WTC11 (cell line): ENCODE measurements at regions not wholly inside any gene's neighbourhood (a gene's known extent, or its start where the extent isn't known, plus 50 kb on each side); places are given as distances from the start of the nearest gene placed in this dataset.

Experiments used
- ATAC-seq: fragments of 200-7000 bp; cut with Tn5 transposase; 2 replicates; pipeline ENCODE4 v1.10.0; 2021; ENCODE audit warnings: mild to moderate bottlenecking, moderate library complexity
- CTCF ChIA-PET: fragments of 300-600 bp; sonication (Branson Sonifier 250); formaldehyde crosslinking; loops from one replicate; lab custom pipeline; 2021; ENCODE audit warnings: antibody characterized with exemption; lab: Charles Lee
- POLR2A ChIA-PET: fragments of 350-600 bp; sonication (Branson Sonifier 250); formaldehyde crosslinking; loops from one replicate; lab custom pipeline; 2021; ENCODE audit warnings: antibody characterized with exemption; lab: Charles Lee
- DNase-seq: peaks from one replicate; pipeline ENCODE4 v3.0.0; 2021; ENCODE audit warnings: low spot score
- H3K27ac Mint-ChIP-seq: 2 replicates; pipeline ENCODE4 v1.8.0; 2021; ENCODE audit warnings: mixed read lengths
- H3K27me3 Mint-ChIP-seq: 2 replicates; pipeline ENCODE4 v1.8.0; 2021; ENCODE audit warnings: low read depth, mild to moderate bottlenecking, moderate library complexity, mixed read lengths
- H3K36me3 Mint-ChIP-seq: 2 replicates; pipeline ENCODE4 v1.8.0; 2021; ENCODE audit warnings: mixed read lengths
- H3K4me1 Mint-ChIP-seq: 2 replicates; pipeline ENCODE4 v1.8.0; 2022; ENCODE audit warnings: mixed read lengths
- H3K4me3 Mint-ChIP-seq: 2 replicates; pipeline ENCODE4 v1.8.0; 2021; ENCODE audit warnings: mild to moderate bottlenecking, moderate library complexity, mixed read lengths
- H3K9me3 Mint-ChIP-seq: 2 replicates; pipeline ENCODE4 v1.8.0; 2021; ENCODE audit warnings: mixed read lengths
- GTF2I ChIP-seq: fragments of 250-450 bp; sonication (Bioruptor Pico); conservative IDR thresholded peaks from 2 replicates; pipeline ENCODE4 v1.4.0; 2021; ENCODE audit warnings: mild to moderate bottlenecking
- MXD4 ChIP-seq: fragments of 250-450 bp; sonication (Bioruptor Pico); IDR thresholded peaks from 2 replicates; pipeline ENCODE4 v1.8.0; 2021; ENCODE audit warnings: mild to moderate bottlenecking, moderate library complexity, borderline replicate concordance
- RELA ChIP-seq: sonication (generic); formaldehyde crosslinking; IDR thresholded peaks from 2 replicates; pipeline ENCODE4 v1.8.1; 2022; ENCODE audit warnings: missing genetic modification reagents, mild to moderate bottlenecking, borderline replicate concordance
- SMAD4 ChIP-seq: sonication (generic); formaldehyde crosslinking; IDR thresholded peaks from 2 replicates; pipeline ENCODE4 v1.8.0; 2022; ENCODE audit warnings: mild to moderate bottlenecking, missing genetic modification reagents
- SOX15 ChIP-seq: fragments of 250-450 bp; sonication (Bioruptor Pico); IDR thresholded peaks from 2 replicates; pipeline ENCODE4 v1.9.0; 2021; ENCODE audit warnings: mild to moderate bottlenecking
- ZNF138 ChIP-seq: sonication (generic); formaldehyde crosslinking; conservative IDR thresholded peaks from 2 replicates; pipeline ENCODE4 v1.8.1; 2022; ENCODE audit warnings: mild to moderate bottlenecking, moderate library complexity, missing genetic modification reagents
- ZNF232 ChIP-seq: sonication (generic); formaldehyde crosslinking; IDR thresholded peaks from 2 replicates; pipeline ENCODE4 v1.8.0; 2022; ENCODE audit warnings: mild to moderate bottlenecking, missing genetic modification reagents
- TF ChIP-seq, protein P1 (sequence below): sonication (generic); formaldehyde crosslinking; IDR thresholded peaks from 2 replicates; pipeline ENCODE4 v1.8.0; 2023; ENCODE audit warnings: missing genetic modification reagents, mild to moderate bottlenecking, borderline replicate concordance
- TF ChIP-seq, protein P2 (sequence below): fragments of 250-450 bp; sonication (Bioruptor Pico); conservative IDR thresholded peaks from 2 replicates; pipeline ENCODE4 v1.9.0; 2021; ENCODE audit warnings: mild to moderate bottlenecking
- TF ChIP-seq, protein P3 (sequence below): sonication (generic); formaldehyde crosslinking; IDR thresholded peaks from 2 replicates; pipeline ENCODE4 v1.8.1; 2023; ENCODE audit warnings: mild to moderate bottlenecking, missing genetic modification reagents, moderate library complexity
- TF ChIP-seq, protein P4 (sequence below): fragments of 250-450 bp; sonication (Bioruptor Pico); IDR thresholded peaks from 2 replicates; pipeline ENCODE4 v1.9.0; 2021; ENCODE audit warnings: mild to moderate bottlenecking
- TF ChIP-seq, protein P5 (sequence below): sonication (generic); formaldehyde crosslinking; IDR thresholded peaks from 2 replicates; pipeline ENCODE4 v1.8.1; 2022; ENCODE audit warnings: low read depth, missing genetic modification reagents, borderline replicate concordance
- TF ChIP-seq, protein P6 (sequence below): sonication (generic); formaldehyde crosslinking; IDR thresholded peaks from 2 replicates; pipeline ENCODE4 v1.8.1; 2022; ENCODE audit warnings: low read depth, mild to moderate bottlenecking, moderate library complexity, missing genetic modification reagents, borderline replicate concordance
- TF ChIP-seq, protein P7 (sequence below): sonication (generic); formaldehyde crosslinking; conservative IDR thresholded peaks from 2 replicates; pipeline ENCODE4 v1.8.1; 2022; ENCODE audit warnings: mild to moderate bottlenecking, missing genetic modification reagents
- TF ChIP-seq, protein P8 (sequence below): sonication (generic); formaldehyde crosslinking; IDR thresholded peaks from 2 replicates; pipeline ENCODE4 v1.8.0; 2022; ENCODE audit warnings: mild to moderate bottlenecking, missing genetic modification reagents

DNA sequence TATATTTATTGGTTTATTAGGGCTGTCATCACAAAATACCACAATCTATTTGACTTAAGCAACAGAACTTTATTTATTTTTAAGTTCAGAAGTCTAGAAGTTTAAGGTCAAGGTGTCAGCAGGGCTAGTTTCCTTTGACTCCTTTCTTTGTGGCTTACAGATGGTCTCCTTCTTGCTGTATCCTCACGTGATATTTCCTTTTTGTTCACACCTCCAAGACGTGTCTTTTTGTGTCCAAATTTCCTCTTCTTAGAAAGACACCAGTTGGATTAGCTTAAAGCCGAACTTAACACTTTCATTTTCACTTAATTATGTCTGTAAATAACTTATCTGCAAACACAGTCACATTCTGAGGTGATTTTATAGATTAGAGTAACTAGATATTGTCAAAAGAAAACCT is 631.4 kb upstream of the POT1 start (continued):
- TF ChIP-seq, protein P1, sequence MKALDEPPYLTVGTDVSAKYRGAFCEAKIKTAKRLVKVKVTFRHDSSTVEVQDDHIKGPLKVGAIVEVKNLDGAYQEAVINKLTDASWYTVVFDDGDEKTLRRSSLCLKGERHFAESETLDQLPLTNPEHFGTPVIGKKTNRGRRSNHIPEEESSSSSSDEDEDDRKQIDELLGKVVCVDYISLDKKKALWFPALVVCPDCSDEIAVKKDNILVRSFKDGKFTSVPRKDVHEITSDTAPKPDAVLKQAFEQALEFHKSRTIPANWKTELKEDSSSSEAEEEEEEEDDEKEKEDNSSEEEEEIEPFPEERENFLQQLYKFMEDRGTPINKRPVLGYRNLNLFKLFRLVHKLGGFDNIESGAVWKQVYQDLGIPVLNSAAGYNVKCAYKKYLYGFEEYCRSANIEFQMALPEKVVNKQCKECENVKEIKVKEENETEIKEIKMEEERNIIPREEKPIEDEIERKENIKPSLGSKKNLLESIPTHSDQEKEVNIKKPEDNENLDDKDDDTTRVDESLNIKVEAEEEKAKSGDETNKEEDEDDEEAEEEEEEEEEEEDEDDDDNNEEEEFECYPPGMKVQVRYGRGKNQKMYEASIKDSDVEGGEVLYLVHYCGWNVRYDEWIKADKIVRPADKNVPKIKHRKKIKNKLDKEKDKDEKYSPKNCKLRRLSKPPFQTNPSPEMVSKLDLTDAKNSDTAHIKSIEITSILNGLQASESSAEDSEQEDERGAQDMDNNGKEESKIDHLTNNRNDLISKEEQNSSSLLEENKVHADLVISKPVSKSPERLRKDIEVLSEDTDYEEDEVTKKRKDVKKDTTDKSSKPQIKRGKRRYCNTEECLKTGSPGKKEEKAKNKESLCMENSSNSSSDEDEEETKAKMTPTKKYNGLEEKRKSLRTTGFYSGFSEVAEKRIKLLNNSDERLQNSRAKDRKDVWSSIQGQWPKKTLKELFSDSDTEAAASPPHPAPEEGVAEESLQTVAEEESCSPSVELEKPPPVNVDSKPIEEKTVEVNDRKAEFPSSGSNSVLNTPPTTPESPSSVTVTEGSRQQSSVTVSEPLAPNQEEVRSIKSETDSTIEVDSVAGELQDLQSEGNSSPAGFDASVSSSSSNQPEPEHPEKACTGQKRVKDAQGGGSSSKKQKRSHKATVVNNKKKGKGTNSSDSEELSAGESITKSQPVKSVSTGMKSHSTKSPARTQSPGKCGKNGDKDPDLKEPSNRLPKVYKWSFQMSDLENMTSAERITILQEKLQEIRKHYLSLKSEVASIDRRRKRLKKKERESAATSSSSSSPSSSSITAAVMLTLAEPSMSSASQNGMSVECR (CRISPR knock-in tag), result no peak
- no peak for TF ChIP-seq MXD4
- TF ChIP-seq, protein P2, sequence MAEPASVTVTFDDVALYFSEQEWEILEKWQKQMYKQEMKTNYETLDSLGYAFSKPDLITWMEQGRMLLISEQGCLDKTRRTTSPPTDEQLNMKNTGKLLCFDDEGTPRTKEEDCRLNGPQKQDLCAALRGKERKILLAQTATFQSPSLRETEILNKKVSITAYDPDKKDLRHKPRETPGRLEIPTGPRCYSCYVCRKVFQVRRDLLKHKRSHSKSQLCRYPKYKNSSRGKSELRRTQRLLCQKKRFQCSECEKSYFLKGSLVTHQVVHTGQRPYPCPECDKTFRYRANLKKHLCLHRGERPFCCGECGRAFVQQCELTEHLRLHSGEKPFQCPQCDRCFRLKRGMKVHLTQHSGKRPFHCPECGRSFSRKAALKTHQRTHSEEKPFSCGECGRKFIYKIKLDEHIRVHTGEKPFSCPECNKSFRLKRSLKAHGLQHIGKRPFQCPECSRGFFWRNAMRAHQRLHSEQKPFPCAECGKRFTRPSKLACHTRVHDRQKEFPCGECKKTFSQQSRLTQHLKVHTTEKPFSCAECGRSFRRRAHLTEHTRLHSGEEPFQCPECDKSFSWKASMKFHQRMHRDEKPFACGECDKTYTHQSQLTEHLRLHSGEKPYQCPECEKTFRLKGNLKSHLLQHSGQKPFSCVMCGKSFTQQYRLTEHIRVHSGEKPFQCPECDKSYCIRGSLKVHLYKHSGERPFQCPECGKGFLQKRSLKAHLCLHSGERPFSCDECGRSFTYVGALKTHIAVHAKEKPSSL (CRISPR knock-in tag), result no peak
- TF ChIP-seq, protein P3, sequence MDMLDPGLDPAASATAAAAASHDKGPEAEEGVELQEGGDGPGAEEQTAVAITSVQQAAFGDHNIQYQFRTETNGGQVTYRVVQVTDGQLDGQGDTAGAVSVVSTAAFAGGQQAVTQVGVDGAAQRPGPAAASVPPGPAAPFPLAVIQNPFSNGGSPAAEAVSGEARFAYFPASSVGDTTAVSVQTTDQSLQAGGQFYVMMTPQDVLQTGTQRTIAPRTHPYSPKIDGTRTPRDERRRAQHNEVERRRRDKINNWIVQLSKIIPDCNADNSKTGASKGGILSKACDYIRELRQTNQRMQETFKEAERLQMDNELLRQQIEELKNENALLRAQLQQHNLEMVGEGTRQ, result no peak
- TF ChIP-seq, all 79 proteins: peak for 0

DNA sequence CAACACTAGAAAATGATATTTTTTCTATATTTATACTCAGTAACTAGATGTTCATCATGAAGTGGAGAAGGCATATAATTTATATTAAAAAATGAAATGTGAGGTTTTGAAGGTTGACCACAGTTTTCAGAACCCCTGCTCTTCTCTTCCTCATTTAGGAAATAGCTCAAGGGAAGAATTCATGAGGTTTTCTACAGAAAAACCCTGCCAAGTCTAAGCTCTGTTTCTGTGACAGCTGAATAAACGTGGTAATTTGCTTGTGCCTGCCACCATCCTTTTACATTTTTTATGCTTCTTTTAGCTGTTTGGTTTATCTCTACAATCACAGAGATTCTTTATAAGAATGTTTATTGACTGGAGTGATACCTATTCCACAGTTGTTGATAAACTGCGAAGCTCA is 630.3 kb upstream of the POT1 start:
- TF ChIP-seq GTF2I (CRISPR knock-in tag) (no peak), SOX15 (no peak), ZNF138 (no peak)
- TF ChIP-seq, protein P4, sequence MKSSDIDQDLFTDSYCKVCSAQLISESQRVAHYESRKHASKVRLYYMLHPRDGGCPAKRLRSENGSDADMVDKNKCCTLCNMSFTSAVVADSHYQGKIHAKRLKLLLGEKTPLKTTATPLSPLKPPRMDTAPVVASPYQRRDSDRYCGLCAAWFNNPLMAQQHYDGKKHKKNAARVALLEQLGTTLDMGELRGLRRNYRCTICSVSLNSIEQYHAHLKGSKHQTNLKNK (CRISPR knock-in tag), result no peak
- TF ChIP-seq, protein P5, sequence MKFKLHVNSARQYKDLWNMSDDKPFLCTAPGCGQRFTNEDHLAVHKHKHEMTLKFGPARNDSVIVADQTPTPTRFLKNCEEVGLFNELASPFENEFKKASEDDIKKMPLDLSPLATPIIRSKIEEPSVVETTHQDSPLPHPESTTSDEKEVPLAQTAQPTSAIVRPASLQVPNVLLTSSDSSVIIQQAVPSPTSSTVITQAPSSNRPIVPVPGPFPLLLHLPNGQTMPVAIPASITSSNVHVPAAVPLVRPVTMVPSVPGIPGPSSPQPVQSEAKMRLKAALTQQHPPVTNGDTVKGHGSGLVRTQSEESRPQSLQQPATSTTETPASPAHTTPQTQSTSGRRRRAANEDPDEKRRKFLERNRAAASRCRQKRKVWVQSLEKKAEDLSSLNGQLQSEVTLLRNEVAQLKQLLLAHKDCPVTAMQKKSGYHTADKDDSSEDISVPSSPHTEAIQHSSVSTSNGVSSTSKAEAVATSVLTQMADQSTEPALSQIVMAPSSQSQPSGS (CRISPR knock-in tag), result no peak
- TF ChIP-seq, protein P6, sequence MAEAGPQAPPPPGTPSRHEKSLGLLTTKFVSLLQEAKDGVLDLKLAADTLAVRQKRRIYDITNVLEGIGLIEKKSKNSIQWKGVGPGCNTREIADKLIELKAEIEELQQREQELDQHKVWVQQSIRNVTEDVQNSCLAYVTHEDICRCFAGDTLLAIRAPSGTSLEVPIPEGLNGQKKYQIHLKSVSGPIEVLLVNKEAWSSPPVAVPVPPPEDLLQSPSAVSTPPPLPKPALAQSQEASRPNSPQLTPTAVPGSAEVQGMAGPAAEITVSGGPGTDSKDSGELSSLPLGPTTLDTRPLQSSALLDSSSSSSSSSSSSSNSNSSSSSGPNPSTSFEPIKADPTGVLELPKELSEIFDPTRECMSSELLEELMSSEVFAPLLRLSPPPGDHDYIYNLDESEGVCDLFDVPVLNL, result no peak
- TF ChIP-seq, protein P7, sequence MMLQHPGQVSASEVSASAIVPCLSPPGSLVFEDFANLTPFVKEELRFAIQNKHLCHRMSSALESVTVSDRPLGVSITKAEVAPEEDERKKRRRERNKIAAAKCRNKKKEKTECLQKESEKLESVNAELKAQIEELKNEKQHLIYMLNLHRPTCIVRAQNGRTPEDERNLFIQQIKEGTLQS (CRISPR knock-in tag), result no peak
- TF ChIP-seq, all 79 proteins: peak for 0
- Mint-ChIP-seq H3K4me1 (peaks cover 5% of the 10 kb centered on the region; the same call in 1 of the 2 replicates), H3K36me3 (no peaks in the 10 kb centered on the region), H3K9me3 (peaks cover 9% of the 10 kb centered on the region; the same call in 1 of the 2 replicates), H3K4me3 (no peak overlapping the region), H3K27me3 (no peaks in the 10 kb centered on the region), H3K27ac (no peak overlapping the region)
- DNase-seq, result no peak
- no peak for ATAC-seq
- POLR2A ChIA-PET, result no interaction called here
- CTCF ChIA-PET, result no interaction called here

DNA sequence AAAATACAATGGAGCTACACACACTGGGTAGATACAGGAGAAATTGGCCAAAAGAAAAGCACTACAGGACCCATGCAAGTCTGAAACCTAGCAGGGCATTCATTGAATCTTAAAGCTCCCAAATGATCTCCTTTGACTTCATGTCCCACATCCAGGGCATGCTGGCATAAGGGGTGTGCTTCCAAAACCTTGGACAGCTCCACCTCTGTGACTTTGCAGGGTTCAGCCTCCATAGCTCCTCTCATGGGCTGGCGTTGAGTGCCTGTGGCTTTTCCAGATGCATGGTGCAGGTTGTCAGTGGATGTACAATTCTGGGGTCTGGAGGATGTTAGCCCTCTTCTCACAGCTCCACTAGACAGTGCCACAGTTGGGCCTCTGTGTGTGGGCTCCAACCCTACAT is 626.3 kb upstream of the POT1 start:
- no peaks in the 10 kb centered on the region for H3K27me3 Mint-ChIP-seq
- H3K27ac Mint-ChIP-seq, result no peak overlapping the region
- ATAC-seq (peak; percentile 74), DNase-seq (no peak)
- no peaks in the 10 kb centered on the region for H3K36me3 Mint-ChIP-seq
- TF ChIP-seq, protein P8, sequence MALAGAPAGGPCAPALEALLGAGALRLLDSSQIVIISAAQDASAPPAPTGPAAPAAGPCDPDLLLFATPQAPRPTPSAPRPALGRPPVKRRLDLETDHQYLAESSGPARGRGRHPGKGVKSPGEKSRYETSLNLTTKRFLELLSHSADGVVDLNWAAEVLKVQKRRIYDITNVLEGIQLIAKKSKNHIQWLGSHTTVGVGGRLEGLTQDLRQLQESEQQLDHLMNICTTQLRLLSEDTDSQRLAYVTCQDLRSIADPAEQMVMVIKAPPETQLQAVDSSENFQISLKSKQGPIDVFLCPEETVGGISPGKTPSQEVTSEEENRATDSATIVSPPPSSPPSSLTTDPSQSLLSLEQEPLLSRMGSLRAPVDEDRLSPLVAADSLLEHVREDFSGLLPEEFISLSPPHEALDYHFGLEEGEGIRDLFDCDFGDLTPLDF, result no peak
- TF ChIP-seq RELA (CRISPR knock-in tag) (no peak), SMAD4 (CRISPR knock-in tag) (no peak), ZNF232 (CRISPR knock-in tag) (no peak)
- ChIA-PET CTCF (no interaction called here), POLR2A (interaction anchor here (0.6 kb wide), 1 partner anchor 632 kb away, joined by 3 read pairs; no protein-coding TSS in a partner anchor)
- no peaks in the 10 kb centered on the region for H3K4me1 Mint-ChIP-seq
- H3K4me3 Mint-ChIP-seq, result no peak overlapping the region
- H3K9me3 Mint-ChIP-seq, result peaks cover 9% of the 10 kb centered on the region; the same call in 1 of the 2 replicates
